PFSK-1 (cell line): ENCODE measurements at regions not wholly inside any gene's neighbourhood (a gene's known extent, or its start where the extent isn't known, plus 50 kb on each side); places are given as distances from the start of the nearest gene placed in this dataset.

Experiments used
- FOXP2 ChIP-seq: optimal IDR thresholded peaks from 2 replicates; pipeline ENCODE3; 2011; ENCODE audit warnings: borderline replicate concordance, control low read depth, inconsistent platforms; ENCODE audit not compliant: insufficient read depth; ENCODE audit errors: extremely low read length, extremely low read depth
- POLR2AphosphoS5 ChIP-seq: IDR thresholded peaks from 2 replicates; pipeline ENCODE4 v1.6.1; 2012; ENCODE audit warnings: low read depth, mild to moderate bottlenecking, control low read depth, low read length, moderate library complexity
- SIN3A ChIP-seq: IDR thresholded peaks from 2 replicates; pipeline ENCODE4 v1.6.1; 2012; ENCODE audit warnings: mild to moderate bottlenecking, low read length, moderate library complexity, borderline replicate concordance; ENCODE audit not compliant: insufficient read depth
- TAF1 ChIP-seq: IDR thresholded peaks from 2 replicates; pipeline ENCODE4 v1.6.1; 2012; ENCODE audit warnings: low read length, control low read depth, borderline replicate concordance; ENCODE audit not compliant: insufficient read depth
- TF ChIP-seq, protein P1 (sequence below), 2 experiments: IDR thresholded peaks; 2 replicates each; pipeline versions ENCODE4 v1.6.1 to v1.8.0; 2011 to 2012; ENCODE audit warnings: low read depth in 2 of 2, low read length in 2 of 2, control low read depth in 1 of 2, inconsistent platforms in 1 of 2, mild to moderate bottlenecking in 1 of 2, moderate library complexity in 1 of 2; ENCODE audit not compliant: insufficient read depth in 1 of 2

DNA sequence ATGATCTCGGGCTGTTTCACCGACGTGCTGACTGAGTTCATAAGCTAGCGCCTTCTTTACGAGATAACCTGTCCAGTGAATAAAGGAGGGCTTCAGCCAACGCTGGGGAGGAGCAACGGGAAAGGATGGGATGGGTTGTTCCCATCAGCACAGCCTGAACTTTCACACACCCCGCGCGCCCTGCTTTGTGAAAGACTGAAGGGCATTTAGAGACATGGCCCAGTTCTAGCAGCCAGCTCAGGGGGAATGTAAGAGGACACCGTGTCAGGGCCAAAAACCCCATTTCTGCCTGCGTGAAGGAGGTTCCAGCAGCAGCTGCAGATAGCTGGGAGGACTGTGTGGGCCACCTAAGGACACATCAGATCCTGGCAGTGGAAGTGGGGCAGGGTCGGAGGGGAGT lies 255.1 kb upstream of the RAB4A start:
- no peak for TF ChIP-seq POLR2AphosphoS5
- TF ChIP-seq, protein P1, sequence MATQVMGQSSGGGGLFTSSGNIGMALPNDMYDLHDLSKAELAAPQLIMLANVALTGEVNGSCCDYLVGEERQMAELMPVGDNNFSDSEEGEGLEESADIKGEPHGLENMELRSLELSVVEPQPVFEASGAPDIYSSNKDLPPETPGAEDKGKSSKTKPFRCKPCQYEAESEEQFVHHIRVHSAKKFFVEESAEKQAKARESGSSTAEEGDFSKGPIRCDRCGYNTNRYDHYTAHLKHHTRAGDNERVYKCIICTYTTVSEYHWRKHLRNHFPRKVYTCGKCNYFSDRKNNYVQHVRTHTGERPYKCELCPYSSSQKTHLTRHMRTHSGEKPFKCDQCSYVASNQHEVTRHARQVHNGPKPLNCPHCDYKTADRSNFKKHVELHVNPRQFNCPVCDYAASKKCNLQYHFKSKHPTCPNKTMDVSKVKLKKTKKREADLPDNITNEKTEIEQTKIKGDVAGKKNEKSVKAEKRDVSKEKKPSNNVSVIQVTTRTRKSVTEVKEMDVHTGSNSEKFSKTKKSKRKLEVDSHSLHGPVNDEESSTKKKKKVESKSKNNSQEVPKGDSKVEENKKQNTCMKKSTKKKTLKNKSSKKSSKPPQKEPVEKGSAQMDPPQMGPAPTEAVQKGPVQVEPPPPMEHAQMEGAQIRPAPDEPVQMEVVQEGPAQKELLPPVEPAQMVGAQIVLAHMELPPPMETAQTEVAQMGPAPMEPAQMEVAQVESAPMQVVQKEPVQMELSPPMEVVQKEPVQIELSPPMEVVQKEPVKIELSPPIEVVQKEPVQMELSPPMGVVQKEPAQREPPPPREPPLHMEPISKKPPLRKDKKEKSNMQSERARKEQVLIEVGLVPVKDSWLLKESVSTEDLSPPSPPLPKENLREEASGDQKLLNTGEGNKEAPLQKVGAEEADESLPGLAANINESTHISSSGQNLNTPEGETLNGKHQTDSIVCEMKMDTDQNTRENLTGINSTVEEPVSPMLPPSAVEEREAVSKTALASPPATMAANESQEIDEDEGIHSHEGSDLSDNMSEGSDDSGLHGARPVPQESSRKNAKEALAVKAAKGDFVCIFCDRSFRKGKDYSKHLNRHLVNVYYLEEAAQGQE (IDR thresholded peaks at IDR 0.05; ENCODE audit: insufficient read depth in 1 of 2, low read depth in 2 of 2, low read length in 2 of 2) = no peak
- no peak for TF ChIP-seq TAF1
- TF ChIP-seq FOXP2 = no peak
- TF ChIP-seq SIN3A = no peak

DNA sequence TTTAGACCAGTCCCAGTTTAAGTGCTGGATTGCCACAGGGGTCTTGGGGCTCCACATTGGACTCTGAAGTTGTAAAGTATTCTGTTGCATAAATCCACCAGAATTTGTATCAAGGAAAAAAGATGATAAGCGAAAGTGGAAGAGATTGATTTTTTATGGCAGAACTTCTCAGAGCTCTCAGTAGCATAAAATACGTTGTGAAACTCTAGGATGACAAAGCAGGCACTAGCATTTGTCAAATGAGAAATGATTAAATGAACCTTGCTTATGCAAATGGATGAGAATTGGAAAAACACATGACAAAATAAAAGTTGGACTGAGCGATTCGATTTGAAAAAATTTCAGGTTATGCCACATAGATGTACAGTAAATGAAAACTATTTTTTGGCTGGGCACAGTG lies 253.8 kb upstream of the RAB4A start:
- TF ChIP-seq TAF1 (no peak), SIN3A (no peak), POLR2AphosphoS5 (no peak), FOXP2 (no peak)
- TF ChIP-seq, protein P1 (IDR thresholded peaks at IDR 0.05; ENCODE audit: insufficient read depth in 1 of 2, low read depth in 2 of 2, low read length in 2 of 2) = no peak

DNA sequence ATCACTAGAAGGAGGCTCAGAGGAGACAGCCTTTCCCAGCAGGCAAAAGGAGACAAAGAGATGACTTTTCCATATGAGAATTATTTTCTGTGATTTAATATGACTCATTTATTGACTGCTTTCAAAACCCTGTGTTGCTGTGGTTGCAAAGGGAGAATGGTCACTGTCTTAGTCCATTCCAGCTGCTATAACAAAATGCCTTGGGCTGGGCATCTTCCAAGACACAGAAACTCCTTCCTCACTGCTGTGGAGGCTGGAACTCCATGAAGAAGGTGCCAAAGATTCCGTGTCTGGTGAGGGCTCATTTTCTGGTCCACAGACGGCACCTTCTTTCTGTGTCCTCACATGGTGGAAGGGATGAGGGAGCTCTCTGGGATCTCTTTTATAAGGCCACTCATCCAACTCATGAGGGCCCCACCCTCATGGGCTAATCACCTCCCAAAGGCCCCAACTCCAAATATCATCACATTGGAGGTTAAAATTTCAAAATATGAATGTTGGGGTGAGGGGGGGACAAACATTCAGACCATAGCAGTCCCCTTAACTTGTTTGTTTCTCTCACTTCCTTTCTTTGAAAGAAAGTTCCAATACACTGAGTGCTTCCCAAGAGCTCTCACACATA lies 252.1 kb upstream of the RAB4A start:
- TF ChIP-seq, protein P1 (IDR thresholded peaks at IDR 0.05; ENCODE audit: insufficient read depth in 1 of 2, low read depth in 2 of 2, low read length in 2 of 2) = no peak
- TF ChIP-seq TAF1 (no peak), POLR2AphosphoS5 (no peak)

DNA sequence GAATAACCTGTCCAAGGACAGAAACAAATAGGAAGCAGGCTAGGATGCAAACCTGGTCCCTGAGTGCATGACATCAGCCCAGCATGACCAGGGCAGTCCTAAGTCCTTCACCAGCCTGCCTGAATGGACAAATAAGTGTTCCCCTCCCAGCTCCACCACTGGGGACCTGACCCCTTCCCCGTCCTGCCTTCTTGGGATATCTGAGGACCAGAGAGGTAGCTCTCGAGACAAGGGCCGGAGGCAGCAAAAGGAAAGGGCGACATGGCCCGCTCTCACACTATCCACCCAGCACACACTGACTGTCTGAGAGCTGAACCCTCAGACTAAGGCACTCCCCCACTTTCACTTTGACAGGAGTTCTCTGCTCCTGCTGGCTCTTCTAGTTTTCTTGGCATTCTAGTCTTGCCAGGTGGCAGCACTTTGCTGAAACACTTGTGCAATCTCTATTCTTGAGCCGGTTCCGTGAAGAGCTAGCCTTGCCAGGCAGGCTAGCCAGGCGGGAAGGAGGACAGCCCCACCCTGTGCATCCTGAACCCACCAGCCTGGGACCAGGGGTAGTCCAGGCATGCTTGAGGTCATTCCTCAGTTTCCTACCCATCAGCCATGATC lies 251.1 kb upstream of the RAB4A start:
- TF ChIP-seq TAF1 (no peak), POLR2AphosphoS5 (no peak), FOXP2 (no peak), SIN3A (no peak)
- TF ChIP-seq, protein P1 (IDR thresholded peaks at IDR 0.05; ENCODE audit: insufficient read depth in 1 of 2, low read depth in 2 of 2, low read length in 2 of 2) = no peak
